ENCODE measurements at regions not wholly inside any gene's neighbourhood (a gene's known extent, or its start where the extent isn't known, plus 50 kb on each side); places are given as distances from the start of the nearest gene placed in this dataset.

DNA sequence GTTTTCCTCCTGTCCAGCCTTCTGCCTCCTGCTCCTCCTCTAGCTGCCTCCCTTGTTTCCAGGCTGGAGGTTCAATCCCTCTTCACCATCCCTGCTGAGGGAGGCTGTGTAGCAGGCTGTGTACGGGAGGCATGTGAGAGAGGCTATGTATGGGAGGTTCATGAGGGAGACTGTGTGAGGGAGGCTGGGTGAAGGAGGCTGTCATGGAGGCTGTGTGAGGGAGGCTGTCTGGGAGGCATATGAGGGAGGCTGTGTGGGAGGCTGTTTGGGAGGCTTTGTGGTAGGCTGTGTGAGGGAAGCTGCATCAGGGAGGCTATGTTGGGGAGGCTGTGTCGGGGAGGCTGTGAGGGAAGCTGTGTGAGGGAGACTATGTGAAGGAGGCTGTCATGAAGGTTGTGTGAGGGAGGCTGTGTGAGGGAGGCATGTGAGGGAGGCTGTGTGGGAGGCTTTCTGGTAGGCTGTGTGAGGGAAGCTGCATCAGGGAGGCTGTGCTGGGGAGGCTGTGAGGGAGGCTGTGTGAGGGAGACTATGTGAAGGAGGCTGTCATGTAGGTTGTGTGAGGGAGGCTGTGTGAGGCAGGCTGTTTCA lies 123.7 kb upstream of the RNF32 start:
- Histone ChIP-seq H3K9me3 (ENCODE audit: severe bottlenecking) (no peaks in the 10 kb centered on the region), H3K27ac (no peak overlapping the region), H3K27me3 (ENCODE audit: insufficient read depth, low read depth, severe bottlenecking) (peaks cover 73% of the 10 kb centered on the region), H3K36me3 (no peaks in the 10 kb centered on the region), H3K4me3 (ENCODE audit: low read depth, low read length) (no peak overlapping the region)
- DNase-seq: no peak
- TF ChIP-seq, protein P1, sequence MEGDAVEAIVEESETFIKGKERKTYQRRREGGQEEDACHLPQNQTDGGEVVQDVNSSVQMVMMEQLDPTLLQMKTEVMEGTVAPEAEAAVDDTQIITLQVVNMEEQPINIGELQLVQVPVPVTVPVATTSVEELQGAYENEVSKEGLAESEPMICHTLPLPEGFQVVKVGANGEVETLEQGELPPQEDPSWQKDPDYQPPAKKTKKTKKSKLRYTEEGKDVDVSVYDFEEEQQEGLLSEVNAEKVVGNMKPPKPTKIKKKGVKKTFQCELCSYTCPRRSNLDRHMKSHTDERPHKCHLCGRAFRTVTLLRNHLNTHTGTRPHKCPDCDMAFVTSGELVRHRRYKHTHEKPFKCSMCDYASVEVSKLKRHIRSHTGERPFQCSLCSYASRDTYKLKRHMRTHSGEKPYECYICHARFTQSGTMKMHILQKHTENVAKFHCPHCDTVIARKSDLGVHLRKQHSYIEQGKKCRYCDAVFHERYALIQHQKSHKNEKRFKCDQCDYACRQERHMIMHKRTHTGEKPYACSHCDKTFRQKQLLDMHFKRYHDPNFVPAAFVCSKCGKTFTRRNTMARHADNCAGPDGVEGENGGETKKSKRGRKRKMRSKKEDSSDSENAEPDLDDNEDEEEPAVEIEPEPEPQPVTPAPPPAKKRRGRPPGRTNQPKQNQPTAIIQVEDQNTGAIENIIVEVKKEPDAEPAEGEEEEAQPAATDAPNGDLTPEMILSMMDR (IDR thresholded peaks at IDR 0.05; ENCODE audit: low read depth, low read length): no peak

GRCh38 chr7:156515911-156516790 lies 124.4 kb upstream of the RNF32 start:
- H3K36me3 ChIP-seq: no peaks in the 10 kb centered on the region
- H3K9me3 ChIP-seq (ENCODE audit: severe bottlenecking): no peaks in the 10 kb centered on the region
- no peak overlapping the region for H3K4me3 ChIP-seq (ENCODE audit: low read depth, low read length)
- TF ChIP-seq, protein P1 (IDR thresholded peaks at IDR 0.05; ENCODE audit: low read depth, low read length): no peak
- H3K27ac ChIP-seq: no peak overlapping the region
- peaks cover 69% of the 10 kb centered on the region for H3K27me3 ChIP-seq (ENCODE audit: insufficient read depth, low read depth, severe bottlenecking)
- DNase-seq: no peak

DNA sequence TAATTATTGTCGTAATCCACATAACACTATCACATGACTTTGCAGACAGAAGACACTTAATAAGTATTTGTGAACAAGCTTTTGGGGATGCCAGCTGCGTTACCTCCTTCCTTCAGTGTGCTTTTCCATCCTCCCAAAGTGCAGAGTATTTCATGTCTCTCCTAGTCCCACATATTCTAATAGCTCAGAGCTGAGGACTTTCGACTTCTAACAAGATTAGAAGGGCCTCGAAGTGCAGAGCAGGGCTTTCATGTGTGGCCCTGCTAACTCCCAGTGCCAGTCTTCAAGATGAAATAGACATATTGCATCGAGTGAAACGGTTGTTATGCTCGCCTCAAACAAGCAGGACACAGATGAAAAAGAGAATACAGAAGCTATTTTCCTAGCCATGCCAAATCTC lies 125.7 kb upstream of the RNF32 start:
- TF ChIP-seq, protein P1 (IDR thresholded peaks at IDR 0.05; ENCODE audit: low read depth, low read length): no peak
- Histone ChIP-seq H3K27ac (no peak overlapping the region), H3K27me3 (ENCODE audit: insufficient read depth, low read depth, severe bottlenecking) (peaks cover 67% of the 10 kb centered on the region), H3K4me3 (ENCODE audit: low read depth, low read length) (no peak overlapping the region), H3K36me3 (no peaks in the 10 kb centered on the region), H3K9me3 (ENCODE audit: severe bottlenecking) (no peaks in the 10 kb centered on the region)
- DNase-seq: no peak

DNA sequence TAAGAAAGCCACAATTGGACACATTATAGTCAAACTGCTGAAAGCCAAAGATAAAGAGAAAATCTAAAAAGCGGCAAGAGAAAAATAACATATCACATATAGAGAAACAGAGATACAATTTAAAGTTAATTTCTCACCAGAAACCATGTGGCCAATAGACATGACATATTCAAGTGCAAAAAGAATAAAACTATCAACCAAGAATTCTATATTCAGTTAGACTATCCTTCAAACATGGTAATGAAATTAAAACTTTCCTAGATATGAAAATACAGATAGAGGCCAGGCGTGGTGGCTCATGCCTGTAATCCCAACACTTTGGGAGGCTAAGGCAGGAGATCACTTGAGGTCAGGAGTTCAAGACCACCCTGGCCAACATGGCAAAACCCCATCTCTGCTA lies 129.1 kb upstream of the RNF32 start:
- Histone ChIP-seq H3K36me3 (no peaks in the 10 kb centered on the region), H3K4me3 (ENCODE audit: low read depth, low read length) (no peak overlapping the region), H3K27me3 (ENCODE audit: insufficient read depth, low read depth, severe bottlenecking) (peaks cover 76% of the 10 kb centered on the region), H3K9me3 (ENCODE audit: severe bottlenecking) (no peaks in the 10 kb centered on the region), H3K27ac (no peak overlapping the region)
- DNase-seq: no peak
- TF ChIP-seq, protein P1 (IDR thresholded peaks at IDR 0.05; ENCODE audit: low read depth, low read length): no peak

DNA sequence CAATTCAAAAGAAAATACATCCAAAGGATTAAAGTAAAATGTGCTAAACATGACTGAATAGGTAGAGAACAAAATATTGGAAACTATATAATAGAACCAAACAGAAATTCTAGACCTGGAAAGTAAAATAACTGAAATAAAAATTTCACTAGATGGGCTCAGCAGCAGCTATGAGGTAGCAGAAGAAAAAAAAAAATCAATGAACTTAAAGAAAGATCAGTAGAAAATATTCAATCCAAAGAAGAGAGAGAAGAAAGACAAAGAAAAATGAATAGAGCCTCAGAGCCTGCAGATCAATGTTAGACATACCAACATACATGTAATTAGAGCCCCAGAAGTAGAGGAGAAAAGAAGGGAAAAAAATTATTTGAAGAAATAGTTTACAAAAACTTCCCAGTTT lies 129.6 kb upstream of the RNF32 start:
- no peak for DNase-seq
- TF ChIP-seq, protein P1 (IDR thresholded peaks at IDR 0.05; ENCODE audit: low read depth, low read length): no peak

More for the DNA sequence above, 129.6 kb upstream of the RNF32 start:
- peaks cover 78% of the 10 kb centered on the region for H3K27me3 ChIP-seq (ENCODE audit: insufficient read depth, low read depth, severe bottlenecking)
- no peaks in the 10 kb centered on the region for H3K9me3 ChIP-seq (ENCODE audit: severe bottlenecking)
- H3K36me3 ChIP-seq: no peaks in the 10 kb centered on the region
- no peak overlapping the region for H3K27ac ChIP-seq
- H3K4me3 ChIP-seq (ENCODE audit: low read depth, low read length): no peak overlapping the region
